SKM-1 (cell line): ENCODE measurements at regions not wholly inside any gene's neighbourhood (a gene's known extent, or its start where the extent isn't known, plus 50 kb on each side); places are given as distances from the start of the nearest gene placed in this dataset.
"Not testable (repeated sequence)": the region's sequence is repeated elsewhere in the genome, so short reads cannot be mapped to it uniquely, and the experiment has no call there.

ENCODE experiments used
- DNase-seq: peaks from one replicate; lab custom pipeline; 2025; ENCODE audit not compliant: unreplicated experiment; lab: John Stamatoyannopoulos, UW

GRCh38 chrX:26631385-26631784, 415.4 kb downstream of the MAGEB5 start:
- no peak for DNase-seq

GRCh38 chrX:26613956-26614355, 398.0 kb downstream of the MAGEB5 start:
- no peak for DNase-seq

- no peak for DNase-seq
These were observed 391.0 kb downstream of the MAGEB5 start for GRCh38 chrX:26606971-26607370.

DNA sequence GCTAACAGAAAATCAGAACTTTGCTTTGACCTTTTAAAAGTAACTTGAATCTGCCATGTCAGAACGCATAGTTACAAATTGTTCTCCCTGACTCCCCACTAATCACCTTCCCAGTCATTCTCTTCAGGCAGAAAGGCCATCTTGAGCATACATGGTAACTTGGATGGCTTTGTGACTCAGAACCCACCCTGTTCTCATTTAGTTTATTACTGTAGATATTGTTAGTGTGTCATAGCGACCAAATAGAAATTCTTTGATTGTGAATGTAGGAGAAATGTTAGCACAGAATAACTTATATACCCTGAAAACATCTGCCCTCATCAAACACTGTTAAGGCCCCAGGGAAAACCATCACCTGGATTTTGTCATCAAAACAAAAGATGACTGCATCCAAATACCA, 382.0 kb downstream of the MAGEB5 start:
- no peak for DNase-seq

DNA sequence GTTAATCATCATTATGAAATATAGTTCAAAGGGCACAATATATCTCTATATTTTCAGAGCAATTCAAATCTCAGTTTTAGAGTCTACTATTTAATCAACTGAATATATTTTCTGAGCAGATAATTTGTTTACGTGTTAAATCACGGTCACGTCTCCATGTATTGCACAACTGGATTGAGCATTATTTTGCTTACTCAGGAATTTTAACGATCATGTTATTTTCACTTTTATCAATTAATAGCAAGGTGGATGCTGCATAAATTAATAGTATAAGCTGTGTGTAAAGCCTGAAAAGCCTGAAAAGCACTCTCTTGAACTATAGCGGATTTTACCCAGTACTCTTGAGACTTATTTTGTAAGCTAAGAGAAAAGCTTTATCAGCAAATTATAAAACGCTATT, 374.9 kb downstream of the MAGEB5 start:
- DNase-seq: no peak

DNA sequence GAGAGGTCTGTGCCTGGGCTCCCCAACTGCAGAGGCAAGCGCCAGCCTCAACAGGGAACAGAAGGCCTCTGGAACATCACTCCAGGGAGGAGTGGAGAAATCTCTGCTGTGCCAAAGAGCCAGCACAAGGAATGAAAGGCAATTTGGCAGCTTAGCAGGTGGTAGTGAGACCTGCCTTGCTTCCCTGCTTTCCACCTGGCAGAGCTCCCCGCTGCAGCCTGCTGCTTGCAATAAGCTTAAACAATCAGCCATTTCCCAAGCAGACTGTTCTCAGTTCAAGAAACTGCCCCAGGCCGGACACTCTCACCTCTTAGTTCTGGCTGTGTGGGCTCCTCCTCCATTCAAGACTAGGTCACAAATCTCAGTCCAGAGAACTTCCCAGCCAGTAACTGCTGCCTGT, 370.6 kb downstream of the MAGEB5 start:
- no peak for DNase-seq

GRCh38 chrX:26581091-26581490, 365.1 kb downstream of the MAGEB5 start:
- no peak for DNase-seq

DNA sequence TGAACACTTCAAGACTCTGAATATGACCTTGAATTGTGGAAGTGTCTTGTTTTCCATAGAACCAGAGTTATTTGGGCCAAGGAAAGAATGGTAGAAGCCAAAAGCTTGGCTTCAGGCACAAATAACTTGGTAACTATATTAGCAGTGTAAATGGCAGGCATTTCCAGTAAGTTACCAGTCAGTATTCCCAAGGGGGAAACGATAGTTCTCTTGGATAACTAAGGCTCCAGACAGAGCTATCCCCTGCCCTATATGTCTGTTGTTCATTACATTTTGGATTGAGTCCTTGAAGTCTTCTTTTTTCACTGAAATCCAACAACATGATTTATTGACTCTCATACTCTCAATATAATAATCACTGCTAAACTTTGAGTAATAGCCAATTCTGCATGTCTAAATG, 364.1 kb downstream of the MAGEB5 start:
- no peak for DNase-seq

GRCh38 chrX:26574234-26574633, 358.3 kb downstream of the MAGEB5 start:
- no peak for DNase-seq

DNA sequence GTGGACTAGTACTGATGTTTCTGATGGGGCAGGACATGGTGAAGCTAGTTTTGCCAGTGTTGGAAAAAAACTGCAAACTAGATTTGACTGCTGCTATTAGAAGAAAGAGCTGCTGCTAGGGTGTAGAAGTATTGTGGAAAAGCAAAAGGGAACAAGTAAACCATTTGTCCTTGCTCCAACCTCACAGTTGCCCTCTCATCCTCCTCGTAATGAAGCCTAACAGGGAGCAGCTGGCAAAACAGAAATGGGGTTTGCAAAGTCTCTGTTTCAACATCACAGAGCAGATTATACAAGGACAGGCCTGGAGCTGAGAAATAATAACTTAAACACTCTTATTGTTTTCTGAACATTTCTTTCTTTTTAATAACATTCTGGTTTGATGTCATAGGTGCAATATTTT, 346.2 kb downstream of the MAGEB5 start:
- DNase-seq: no peak

- no peak for DNase-seq
These were observed 343.9 kb downstream of the MAGEB5 start for GRCh38 chrX:26559855-26560254.

- DNase-seq: no peak
These were observed 342.9 kb downstream of the MAGEB5 start for GRCh38 chrX:26558719-26559386.

DNA sequence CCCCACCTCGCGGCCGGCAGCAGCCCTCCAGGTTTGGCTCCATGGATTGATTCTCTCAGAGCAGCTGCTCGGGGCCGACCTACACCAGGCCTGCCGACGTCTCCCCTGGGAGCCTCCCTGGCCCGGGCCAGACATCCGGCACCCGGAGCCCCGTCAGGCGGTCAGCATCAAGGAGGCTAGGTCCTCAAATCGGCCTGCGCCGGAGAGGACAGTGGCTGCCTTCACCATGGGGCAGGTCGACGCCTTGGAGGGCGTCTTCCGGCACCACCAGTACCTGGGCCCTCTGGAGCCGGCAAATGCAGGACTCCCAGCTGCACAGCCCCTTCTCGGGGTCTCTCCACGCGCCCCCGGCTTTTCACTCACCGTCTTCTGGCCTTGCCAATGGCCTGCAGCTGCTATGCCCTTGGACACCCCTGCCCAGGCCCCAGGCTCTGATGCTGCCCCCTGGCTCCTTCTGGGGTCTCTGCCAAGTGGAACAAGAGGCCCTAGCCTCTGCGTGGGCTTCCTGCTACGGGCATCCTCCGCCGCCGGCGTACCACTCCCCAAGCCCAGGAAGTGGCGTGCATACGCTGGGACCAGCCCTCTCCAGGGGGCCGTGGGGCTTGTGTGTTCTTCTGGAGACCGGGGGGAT, 341.8 kb downstream of the MAGEB5 start:
- DNase-seq: no peak

DNA sequence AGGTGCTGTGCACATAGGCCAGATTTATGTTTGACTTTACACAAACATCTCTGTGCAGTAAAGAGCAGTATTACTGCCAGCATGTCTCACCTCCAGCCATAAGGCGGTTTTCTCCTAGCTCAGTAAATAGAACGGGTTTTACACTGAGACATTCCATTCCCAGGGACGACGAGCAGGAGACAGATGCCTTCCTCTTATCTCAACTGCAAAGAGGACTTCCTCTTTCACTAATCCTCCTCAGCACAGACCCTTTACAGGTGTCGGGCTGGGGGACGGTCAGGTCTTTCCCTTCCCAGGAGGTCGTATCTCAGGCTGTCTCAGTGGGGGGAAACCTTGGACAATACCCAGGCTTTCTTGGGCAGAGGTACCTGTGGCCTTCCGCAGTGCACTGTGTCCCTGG, 309.8 kb downstream of the MAGEB5 start:
- not testable (repeated sequence) for DNase-seq

GRCh38 chrX:26522501-26522900, 306.5 kb downstream of the MAGEB5 start:
- no peak for DNase-seq

DNA sequence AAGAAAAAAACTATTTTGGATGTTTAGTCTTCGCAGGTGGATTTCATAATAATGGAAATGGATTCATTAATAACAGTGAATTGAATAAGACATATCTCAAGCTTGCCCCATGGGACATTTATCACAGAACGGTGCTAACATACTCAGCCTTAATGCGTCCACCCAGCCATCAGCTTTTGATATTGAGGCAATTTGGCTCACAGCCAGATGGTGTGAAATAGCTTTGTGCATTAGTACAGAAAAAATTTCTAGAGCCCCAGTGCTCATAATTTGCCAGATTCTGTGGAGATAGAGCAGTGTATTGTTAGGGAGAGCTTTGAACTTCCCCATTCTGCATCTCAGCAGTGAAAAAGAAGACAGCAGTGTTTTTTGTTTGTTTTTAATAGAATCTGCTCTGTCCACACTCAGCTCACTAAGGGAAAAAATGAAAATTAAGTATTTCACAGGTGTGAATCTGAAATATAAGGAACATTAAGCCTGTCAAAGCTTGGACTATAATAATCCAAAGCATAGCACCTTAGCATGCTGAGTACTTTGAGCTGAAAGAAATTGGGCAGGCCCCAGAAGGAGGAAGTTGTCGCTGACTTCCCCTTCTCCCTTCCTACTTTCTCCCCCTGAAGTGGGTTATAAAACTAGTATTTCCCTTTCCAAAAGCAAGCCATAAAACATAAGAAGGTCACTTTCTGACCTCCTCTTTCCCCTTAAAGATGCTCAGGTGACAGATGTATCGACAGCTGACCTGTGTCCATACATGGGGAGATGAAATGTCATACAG, 295.8 kb downstream of the MAGEB5 start:
- DNase-seq: peak; percentile 49

DNA sequence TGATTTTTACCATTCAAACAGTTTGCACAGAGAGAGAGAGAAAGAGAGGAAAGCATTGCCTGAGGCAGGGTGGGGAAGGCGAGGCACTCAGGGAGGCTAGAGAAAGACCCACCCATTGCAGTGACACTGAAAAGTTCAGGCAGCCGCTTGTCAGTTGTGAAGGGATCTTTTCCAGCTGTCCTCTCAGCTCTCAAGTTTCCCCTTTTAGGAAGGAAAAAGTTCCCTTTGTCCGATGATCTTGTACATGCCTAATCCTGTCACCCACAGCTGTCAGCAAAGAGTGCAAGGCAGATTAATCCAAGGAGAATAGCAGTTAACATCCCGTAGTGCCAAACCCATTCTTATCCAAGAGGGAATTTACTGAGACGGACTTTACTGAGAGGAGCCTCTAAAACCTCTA, 255.0 kb downstream of the MAGEB5 start:
- no peak for DNase-seq

DNA sequence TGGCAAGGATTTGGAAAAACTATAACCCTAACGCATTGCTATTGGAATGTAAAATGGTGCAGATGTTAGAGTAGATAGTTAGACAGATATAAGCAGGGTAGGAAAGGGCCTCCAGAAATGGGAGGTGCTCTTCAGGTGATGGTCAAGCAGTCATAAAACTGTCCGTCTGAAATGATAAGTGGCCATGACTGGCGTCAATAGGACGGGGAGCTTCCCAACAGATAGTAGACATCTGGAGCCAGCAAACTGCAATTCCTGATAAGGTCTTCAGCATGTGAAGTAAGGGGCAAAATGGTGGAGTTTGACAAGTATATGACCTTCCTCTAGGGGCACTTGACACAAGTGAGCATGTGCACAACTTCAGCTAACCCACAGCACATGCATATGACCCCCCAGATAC, 250.4 kb downstream of the MAGEB5 start:
- DNase-seq: no peak

DNA sequence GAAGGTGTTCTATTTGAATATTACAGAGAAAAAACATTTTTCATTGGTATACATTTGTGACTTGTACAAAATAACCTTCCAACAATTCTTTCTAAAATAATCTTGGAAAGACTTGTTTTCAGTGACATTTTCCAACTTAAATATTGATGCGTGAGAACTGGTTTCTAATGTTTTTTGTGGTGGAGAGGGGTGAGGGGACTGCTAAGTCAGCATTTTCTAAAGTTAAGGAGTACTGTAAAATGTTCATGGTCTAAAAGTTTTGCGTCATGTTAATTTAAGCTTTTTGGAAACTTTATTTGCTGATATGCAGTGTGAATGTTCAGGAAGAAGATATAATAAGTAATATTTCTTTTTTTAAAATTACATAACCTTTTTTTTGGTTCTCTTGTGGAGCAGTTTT, 229.3 kb downstream of the MAGEB5 start:
- no peak for DNase-seq

DNA sequence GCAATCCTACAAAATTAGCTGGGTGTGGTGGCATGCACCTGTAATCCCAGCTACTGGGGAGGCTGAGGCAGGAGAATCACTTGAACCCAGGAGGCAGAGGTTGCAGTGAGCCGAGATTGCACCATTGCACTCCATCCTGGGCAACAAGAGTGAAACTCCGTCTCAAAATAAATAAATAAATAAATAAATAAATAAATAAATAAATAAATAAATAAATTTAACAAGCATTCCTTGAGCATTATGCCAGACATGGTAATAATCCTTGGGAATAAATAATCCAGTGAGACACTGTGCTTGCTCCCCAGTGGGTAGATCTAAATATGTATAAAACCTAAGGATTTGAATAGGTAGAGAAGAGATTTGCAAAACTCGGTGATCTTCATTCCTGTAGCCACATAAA, 228.4 kb downstream of the MAGEB5 start:
- not testable (repeated sequence) for DNase-seq

DNA sequence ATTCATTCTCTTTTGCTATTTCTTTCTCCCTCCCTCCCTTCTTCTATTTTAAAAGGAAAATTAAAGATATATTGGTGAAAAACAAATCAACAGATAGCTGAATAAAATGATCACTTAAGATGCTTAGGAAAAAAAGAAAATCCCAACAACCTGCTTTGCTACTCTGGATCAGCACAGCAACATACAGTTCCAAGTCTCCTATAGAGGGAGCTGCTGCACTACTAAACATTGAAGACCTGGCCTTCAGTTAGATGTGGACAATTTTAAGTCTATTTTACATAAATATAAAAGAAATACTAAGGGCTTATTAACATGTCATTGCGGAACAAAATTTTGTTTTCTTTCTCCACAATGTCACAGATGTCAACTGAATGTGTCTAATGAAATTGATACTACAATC, 226.4 kb downstream of the MAGEB5 start:
- DNase-seq: no peak

- DNase-seq: no peak
These were observed 198.6 kb downstream of the MAGEB5 start for GRCh38 chrX:26414534-26414933.
